ENCODE measurements at regions not wholly inside any gene's neighbourhood (a gene's known extent, or its start where the extent isn't known, plus 50 kb on each side); places are given as distances from the start of the nearest gene placed in this dataset.

- no peak for DNase-seq (ENCODE audit: low spot score)
Measured at GRCh38 chr4:89420507-89420906, 112.9 kb upstream of the GPRIN3 start.

GRCh38 chr4:89419111-89419695 lies 111.6 kb upstream of the GPRIN3 start:
- DNase-seq (ENCODE audit: low spot score) = no peak

- DNase-seq (ENCODE audit: low spot score) = no peak
Measured at GRCh38 chr4:89416960-89417359, 109.4 kb upstream of the GPRIN3 start.

- no peak for DNase-seq (ENCODE audit: low spot score)
Measured at GRCh38 chr4:89413518-89413917, 105.9 kb upstream of the GPRIN3 start.

GRCh38 chr4:89411539-89412309 lies 104.1 kb upstream of the GPRIN3 start:
- DNase-seq (ENCODE audit: low spot score) = no peak

- DNase-seq (ENCODE audit: low spot score) = no peak
Measured at GRCh38 chr4:89410687-89411086, 103.1 kb upstream of the GPRIN3 start.

GRCh38 chr4:89404530-89404929 lies 96.9 kb upstream of the GPRIN3 start:
- no peak for DNase-seq (ENCODE audit: low spot score)

GRCh38 chr4:89403826-89404225 lies 96.2 kb upstream of the GPRIN3 start:
- no peak for DNase-seq (ENCODE audit: low spot score)

- DNase-seq (ENCODE audit: low spot score) = no peak
Measured at GRCh38 chr4:89400287-89401035, 92.9 kb upstream of the GPRIN3 start.

- no peak for DNase-seq (ENCODE audit: low spot score)
Measured at GRCh38 chr4:89398644-89399043, 91.0 kb upstream of the GPRIN3 start.

- no peak for DNase-seq (ENCODE audit: low spot score)
Measured at GRCh38 chr4:89398146-89398545, 90.5 kb upstream of the GPRIN3 start.

- DNase-seq (ENCODE audit: low spot score) = no peak
Measured at GRCh38 chr4:89397441-89397840, 89.8 kb upstream of the GPRIN3 start.

GRCh38 chr4:89382439-89382838 lies 74.8 kb upstream of the GPRIN3 start:
- DNase-seq (ENCODE audit: low spot score) = no peak

GRCh38 chr4:89380980-89381379 lies 73.4 kb upstream of the GPRIN3 start:
- no peak for DNase-seq (ENCODE audit: low spot score)

- no peak for DNase-seq (ENCODE audit: low spot score)
Measured at GRCh38 chr4:89379511-89380044, 72.0 kb upstream of the GPRIN3 start.

- DNase-seq (ENCODE audit: low spot score) = no peak
Measured at GRCh38 chr4:89373394-89373793, 65.8 kb upstream of the GPRIN3 start.

GRCh38 chr4:89371614-89372013 lies 64.0 kb upstream of the GPRIN3 start:
- no peak for DNase-seq (ENCODE audit: low spot score)

GRCh38 chr4:89369581-89369980 lies 62.0 kb upstream of the GPRIN3 start:
- DNase-seq (ENCODE audit: low spot score) = no peak

- no peak for DNase-seq (ENCODE audit: low spot score)
Measured at GRCh38 chr4:89368861-89369260, 61.3 kb upstream of the GPRIN3 start.

- DNase-seq (ENCODE audit: low spot score) = no peak
Measured at GRCh38 chr4:89365776-89366175, 58.2 kb upstream of the GPRIN3 start.

GRCh38 chr4:89365375-89365774 lies 57.8 kb upstream of the GPRIN3 start:
- DNase-seq (ENCODE audit: low spot score) = no peak

- no peak for DNase-seq (ENCODE audit: low spot score)
Measured at GRCh38 chr4:89364541-89364940, 56.9 kb upstream of the GPRIN3 start.

- no peak for DNase-seq (ENCODE audit: low spot score)
Measured at GRCh38 chr4:89363786-89364185, 56.2 kb upstream of the GPRIN3 start.

All from ecto neural progenitor cell (in vitro differentiated cells).